ENCODE measurements at regions not wholly inside any gene's neighbourhood (a gene's known extent, or its start where the extent isn't known, plus 50 kb on each side); places are given as distances from the start of the nearest gene placed in this dataset.

- TF ChIP-seq, protein P1, sequence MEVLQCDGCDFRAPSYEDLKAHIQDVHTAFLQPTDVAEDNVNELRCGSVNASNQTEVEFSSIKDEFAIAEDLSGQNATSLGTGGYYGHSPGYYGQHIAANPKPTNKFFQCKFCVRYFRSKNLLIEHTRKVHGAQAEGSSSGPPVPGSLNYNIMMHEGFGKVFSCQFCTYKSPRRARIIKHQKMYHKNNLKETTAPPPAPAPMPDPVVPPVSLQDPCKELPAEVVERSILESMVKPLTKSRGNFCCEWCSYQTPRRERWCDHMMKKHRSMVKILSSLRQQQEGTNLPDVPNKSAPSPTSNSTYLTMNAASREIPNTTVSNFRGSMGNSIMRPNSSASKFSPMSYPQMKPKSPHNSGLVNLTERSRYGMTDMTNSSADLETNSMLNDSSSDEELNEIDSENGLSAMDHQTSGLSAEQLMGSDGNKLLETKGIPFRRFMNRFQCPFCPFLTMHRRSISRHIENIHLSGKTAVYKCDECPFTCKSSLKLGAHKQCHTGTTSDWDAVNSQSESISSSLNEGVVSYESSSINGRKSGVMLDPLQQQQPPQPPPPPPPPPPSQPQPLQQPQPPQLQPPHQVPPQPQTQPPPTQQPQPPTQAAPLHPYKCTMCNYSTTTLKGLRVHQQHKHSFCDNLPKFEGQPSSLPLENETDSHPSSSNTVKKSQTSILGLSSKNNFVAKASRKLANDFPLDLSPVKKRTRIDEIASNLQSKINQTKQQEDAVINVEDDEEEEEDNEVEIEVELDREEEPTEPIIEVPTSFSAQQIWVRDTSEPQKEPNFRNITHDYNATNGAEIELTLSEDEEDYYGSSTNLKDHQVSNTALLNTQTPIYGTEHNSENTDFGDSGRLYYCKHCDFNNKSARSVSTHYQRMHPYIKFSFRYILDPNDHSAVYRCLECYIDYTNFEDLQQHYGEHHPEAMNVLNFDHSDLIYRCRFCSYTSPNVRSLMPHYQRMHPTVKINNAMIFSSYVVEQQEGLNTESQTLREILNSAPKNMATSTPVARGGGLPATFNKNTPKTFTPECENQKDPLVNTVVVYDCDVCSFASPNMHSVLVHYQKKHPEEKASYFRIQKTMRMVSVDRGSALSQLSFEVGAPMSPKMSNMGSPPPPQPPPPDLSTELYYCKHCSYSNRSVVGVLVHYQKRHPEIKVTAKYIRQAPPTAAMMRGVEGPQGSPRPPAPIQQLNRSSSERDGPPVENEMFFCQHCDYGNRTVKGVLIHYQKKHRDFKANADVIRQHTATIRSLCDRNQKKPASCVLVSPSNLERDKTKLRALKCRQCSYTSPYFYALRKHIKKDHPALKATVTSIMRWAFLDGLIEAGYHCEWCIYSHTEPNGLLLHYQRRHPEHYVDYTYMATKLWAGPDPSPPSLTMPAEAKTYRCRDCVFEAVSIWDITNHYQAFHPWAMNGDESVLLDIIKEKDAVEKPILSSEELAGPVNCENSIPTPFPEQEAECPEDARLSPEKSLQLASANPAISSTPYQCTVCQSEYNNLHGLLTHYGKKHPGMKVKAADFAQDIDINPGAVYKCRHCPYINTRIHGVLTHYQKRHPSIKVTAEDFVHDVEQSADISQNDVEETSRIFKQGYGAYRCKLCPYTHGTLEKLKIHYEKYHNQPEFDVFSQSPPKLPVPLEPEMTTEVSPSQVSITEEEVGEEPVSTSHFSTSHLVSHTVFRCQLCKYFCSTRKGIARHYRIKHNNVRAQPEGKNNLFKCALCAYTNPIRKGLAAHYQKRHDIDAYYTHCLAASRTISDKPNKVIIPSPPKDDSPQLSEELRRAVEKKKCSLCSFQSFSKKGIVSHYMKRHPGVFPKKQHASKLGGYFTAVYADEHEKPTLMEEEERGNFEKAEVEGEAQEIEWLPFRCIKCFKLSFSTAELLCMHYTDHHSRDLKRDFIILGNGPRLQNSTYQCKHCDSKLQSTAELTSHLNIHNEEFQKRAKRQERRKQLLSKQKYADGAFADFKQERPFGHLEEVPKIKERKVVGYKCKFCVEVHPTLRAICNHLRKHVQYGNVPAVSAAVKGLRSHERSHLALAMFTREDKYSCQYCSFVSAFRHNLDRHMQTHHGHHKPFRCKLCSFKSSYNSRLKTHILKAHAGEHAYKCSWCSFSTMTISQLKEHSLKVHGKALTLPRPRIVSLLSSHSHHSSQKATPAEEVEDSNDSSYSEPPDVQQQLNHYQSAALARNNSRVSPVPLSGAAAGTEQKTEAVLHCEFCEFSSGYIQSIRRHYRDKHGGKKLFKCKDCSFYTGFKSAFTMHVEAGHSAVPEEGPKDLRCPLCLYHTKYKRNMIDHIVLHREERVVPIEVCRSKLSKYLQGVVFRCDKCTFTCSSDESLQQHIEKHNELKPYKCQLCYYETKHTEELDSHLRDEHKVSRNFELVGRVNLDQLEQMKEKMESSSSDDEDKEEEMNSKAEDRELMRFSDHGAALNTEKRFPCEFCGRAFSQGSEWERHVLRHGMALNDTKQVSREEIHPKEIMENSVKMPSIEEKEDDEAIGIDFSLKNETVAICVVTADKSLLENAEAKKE (CRISPR knock-in tag; IDR thresholded peaks at IDR 0.05), result no peak
- TF ChIP-seq ETS1 (IDR thresholded peaks at IDR 0.05), result no peak
Measured at GRCh38 chr11:115760461-115761320, 256.5 kb upstream of the CADM1 start (continued).

DNA sequence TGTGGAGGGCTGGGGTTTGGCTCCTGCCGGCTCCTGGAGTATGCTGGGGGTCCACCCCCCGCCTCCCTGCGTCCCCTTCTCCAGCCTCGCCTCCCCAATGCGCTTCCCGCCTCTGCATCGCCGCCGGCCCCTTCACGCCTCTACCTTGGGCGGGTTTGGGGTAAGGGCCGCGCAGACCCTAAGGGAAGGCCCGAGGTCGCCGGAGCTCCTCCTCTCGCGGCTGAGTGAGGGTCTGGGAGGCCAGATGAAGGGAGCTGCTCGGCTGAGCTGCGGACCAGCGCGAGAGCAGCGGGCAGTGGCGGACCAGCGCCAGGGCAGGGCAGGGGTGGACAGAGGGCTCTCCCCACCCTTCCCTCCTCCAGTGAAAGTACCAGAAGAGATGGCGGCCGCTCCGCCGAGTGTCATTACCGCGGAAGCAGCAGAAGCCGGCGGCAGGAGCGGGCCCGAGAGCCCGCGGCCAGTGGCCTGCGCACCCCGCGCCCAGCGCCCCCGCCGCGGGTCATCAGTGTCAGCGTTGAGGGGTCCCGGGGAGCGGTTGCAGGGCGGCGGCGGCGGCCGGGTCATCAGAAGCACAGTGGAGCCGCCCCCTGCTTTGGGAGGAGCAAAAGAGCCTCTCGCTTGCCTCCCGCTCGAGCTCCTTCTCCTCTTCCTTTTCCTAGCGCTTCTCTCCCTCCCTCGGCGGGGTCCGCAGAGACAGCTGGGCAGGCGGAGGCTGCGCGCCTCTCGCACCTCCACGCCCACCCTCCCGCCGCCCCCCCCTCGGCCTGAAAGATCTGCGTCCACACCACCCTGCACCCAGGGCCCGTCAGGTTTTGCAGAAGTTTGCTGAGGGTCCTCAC lies 255.6 kb upstream of the CADM1 start:
- DNase-seq (ENCODE audit: low spot score), result peak; percentile 71
- peak; percentile 76 for ATAC-seq
- TF ChIP-seq ZNF114 (CRISPR knock-in tag; IDR thresholded peaks at IDR 0.05), result no peak
- peak; percentile 55 for TF ChIP-seq EZH2 (IDR thresholded peaks at IDR 0.05; ENCODE audit: low read depth, unreplicated experiment)
- Histone ChIP-seq H3K4me3 (peak overlapping the region; percentile 72), H3F3A (replicated peaks; ENCODE audit: low read depth) (no peaks in the 10 kb centered on the region), H3K4me1 (ENCODE audit: insufficient read depth) (0 out of 2 replicates have a peak, but pooled peaks cover 3% of the 10 kb centered on the region), H3K36me3 (ENCODE audit: insufficient read depth) (no peaks in the 10 kb centered on the region), H4K20me1 (replicated peaks; ENCODE audit: insufficient read depth) (no peaks in the 10 kb centered on the region), H2AFZ (peak overlapping the region; percentile 91), H3K9me2 (ENCODE audit: insufficient read depth) (no peaks in the 10 kb centered on the region), H3K79me2 (replicated peaks; ENCODE audit: insufficient read depth) (no peaks in the 10 kb centered on the region), H3K4me2 (peak overlapping the region; percentile 86), H3K27ac (ENCODE audit: low read depth) (no peak overlapping the region), H3K27me3 (ENCODE audit: insufficient read depth) (peaks cover 46% of the 10 kb centered on the region)
- H3K4me1 Mint-ChIP-seq, result peaks cover 7% of the 10 kb centered on the region; the same call in 2 of the 3 replicates
- no peaks in the 10 kb centered on the region for H3K9me3 Mint-ChIP-seq
- no peaks in the 10 kb centered on the region for H3K36me3 Mint-ChIP-seq (ENCODE audit: low read depth)
- no peak overlapping the region for H3K27ac Mint-ChIP-seq
- H3K27me3 Mint-ChIP-seq (ENCODE audit: insufficient read depth, low read depth, poor library complexity), result peaks cover 32% of the 10 kb centered on the region
- H3K4me3 Mint-ChIP-seq, result peak overlapping the region; percentile 71
